GM12892 (cell line): ENCODE measurements at regions not wholly inside any gene's neighbourhood (a gene's known extent, or its start where the extent isn't known, plus 50 kb on each side); places are given as distances from the start of the nearest gene placed in this dataset.

ENCODE experiments used
- POLR2A ChIP-seq: IDR thresholded peaks from 2 replicates; pipeline ENCODE4 v1.6.1; 2011; ENCODE audit warnings: low read depth, low read length, control low read depth
- POLR2AphosphoS5 ChIP-seq: IDR thresholded peaks from 2 replicates; pipeline ENCODE4 v1.6.1; 2011; ENCODE audit warnings: low read depth, low read length, control low read depth
- TAF1 ChIP-seq: IDR thresholded peaks from 2 replicates; pipeline ENCODE4 v1.6.1; 2011; ENCODE audit warnings: low read depth, mild to moderate bottlenecking, control low read depth, low read length, borderline replicate concordance

GRCh38 chr18:68147728-68148127 is 567.2 kb downstream of the TMX3 start:
- TF ChIP-seq POLR2A (no peak), TAF1 (no peak), POLR2AphosphoS5 (no peak)
